CD14-positive monocyte (primary cell): ENCODE measurements at regions not wholly inside any gene's neighbourhood (a gene's known extent, or its start where the extent isn't known, plus 50 kb on each side); places are given as distances from the start of the nearest gene placed in this dataset.

Source experiments
- DNase-seq, 3 donors: peaks; one replicate each; pipeline ENCODE4 v3.0.0-alpha.2; 2011 to 2022
- H2AFZ ChIP-seq: 2 replicates; pipeline ENCODE4 v1.6.0; 2012; ENCODE audit warnings: mild to moderate bottlenecking, low read depth, low read length, inconsistent platforms; ENCODE audit not compliant: insufficient read depth, poor library complexity, severe bottlenecking
- H3K27ac ChIP-seq, 2 donors: 1 replicate in 1 of 2; 2 replicates in 1 of 2; pipeline ENCODE4 v1.5.1; 2012 to 2013; ENCODE audit warnings: low read length in 2 of 2, control low read depth in 1 of 2, inconsistent platforms in 1 of 2, low read depth in 1 of 2, mild to moderate bottlenecking in 1 of 2
- H3K27me3 ChIP-seq, 2 donors: one replicate each; pipeline versions ENCODE4 v1.6.0 to v1.6.1; 2011 to 2013; ENCODE audit warnings: low read length in 2 of 2; ENCODE audit not compliant: control insufficient read depth in 2 of 2, insufficient read depth in 2 of 2
- H3K36me3 ChIP-seq, 2 donors: replicated peaks in 1 of 2; 1 replicate in 1 of 2; 2 replicates in 1 of 2; pipeline versions ENCODE4 v1.5.1 to v1.6.1; 2012 to 2013; ENCODE audit warnings: low read length in 2 of 2, control low read depth in 1 of 2, inconsistent platforms in 1 of 2, mild to moderate bottlenecking in 1 of 2; ENCODE audit not compliant: insufficient read depth in 2 of 2, control insufficient read depth in 1 of 2
- H3K4me1 ChIP-seq, 2 donors: 1 replicate in 1 of 2; 2 replicates in 1 of 2; pipeline versions ENCODE4 v1.5.1 to v1.6.1; 2012 to 2013; ENCODE audit warnings: low read length in 2 of 2, control low read depth in 1 of 2, inconsistent platforms in 1 of 2, mild to moderate bottlenecking in 1 of 2, moderate library complexity in 1 of 2; ENCODE audit not compliant: insufficient read depth in 2 of 2, control insufficient read depth in 1 of 2
- H3K4me2 ChIP-seq: replicated peaks from 2 replicates; pipeline ENCODE3; 2012; ENCODE audit warnings: low read length, moderate library complexity, mild to moderate bottlenecking; ENCODE audit not compliant: poor library complexity, severe bottlenecking; ENCODE audit errors: extremely low read depth
- H3K4me3 ChIP-seq, 3 experiments: fragments of 200-600 bp in 1 of 3; sonication (generic) in 1 of 3; replicated peaks in 1 of 3; 1 replicate in 2 of 3; 2 replicates in 1 of 3; pipeline ENCODE4 v1.5.1; 2011 to 2013; ENCODE audit warnings: low read length in 3 of 3, mild to moderate bottlenecking in 3 of 3, control low read depth in 2 of 3, low read depth in 2 of 3, inconsistent platforms in 1 of 3, moderate library complexity in 1 of 3
- H3K79me2 ChIP-seq: 2 replicates; pipeline ENCODE4 v1.6.0; 2012; ENCODE audit warnings: mild to moderate bottlenecking, control low read depth, inconsistent platforms, low read length, moderate library complexity; ENCODE audit not compliant: insufficient read depth
- H3K9ac ChIP-seq: 2 replicates; pipeline ENCODE4 v1.6.0; 2017; ENCODE audit warnings: low read length, mild to moderate bottlenecking; ENCODE audit not compliant: insufficient read depth, poor library complexity, severe bottlenecking
- H3K9me3 ChIP-seq, 2 donors: replicated peaks in 1 of 2; 1 replicate in 1 of 2; 2 replicates in 1 of 2; pipeline versions ENCODE4 v1.5.1 to v1.6.1; 2012 to 2013; ENCODE audit warnings: low read length in 2 of 2, control low read depth in 1 of 2; ENCODE audit not compliant: control insufficient read depth in 1 of 2, insufficient read depth in 1 of 2
- H4K20me1 ChIP-seq: 2 replicates; pipeline ENCODE4 v1.6.0; 2012; ENCODE audit warnings: mild to moderate bottlenecking, low read length, control low read depth, moderate library complexity; ENCODE audit not compliant: insufficient read depth
- H3K27ac Mint-ChIP-seq, 7 donors: one replicate each; pipeline ENCODE4 v1.8.0; 2020; ENCODE audit warnings: mild to moderate bottlenecking in 7 of 7, mixed read lengths in 7 of 7, moderate library complexity in 6 of 7, inconsistent platforms in 2 of 7
- H3K27me3 Mint-ChIP-seq, 3 donors: one replicate each; pipeline ENCODE4 v1.8.0; 2021 to 2022; ENCODE audit warnings: low read depth in 3 of 3, mild to moderate bottlenecking in 3 of 3, mixed read lengths in 3 of 3, moderate library complexity in 3 of 3, inconsistent platforms in 1 of 3
- H3K36me3 Mint-ChIP-seq, 2 donors: one replicate each; pipeline ENCODE4 v1.8.0; 2020; ENCODE audit warnings: mixed read lengths in 2 of 2, inconsistent platforms in 1 of 2, mild to moderate bottlenecking in 1 of 2
- H3K4me1 Mint-ChIP-seq: one replicate; pipeline ENCODE4 v1.8.0; 2020; ENCODE audit warnings: mild to moderate bottlenecking, mixed read lengths
- H3K4me3 Mint-ChIP-seq, 2 donors: one replicate each; pipeline ENCODE4 v1.8.0; 2020; ENCODE audit warnings: mild to moderate bottlenecking in 2 of 2, mixed read lengths in 2 of 2, moderate library complexity in 1 of 2
- H3K9me3 Mint-ChIP-seq, 7 donors: one replicate each; pipeline ENCODE4 v1.8.0; 2020 to 2022; ENCODE audit warnings: mixed read lengths in 7 of 7, mild to moderate bottlenecking in 6 of 7, moderate library complexity in 6 of 7, inconsistent platforms in 2 of 7
- CTCF ChIP-seq: fragments of 200-600 bp; IDR thresholded peaks from one replicate; pipeline ENCODE4 v1.8.0; 2022; ENCODE audit warnings: antibody characterized with exemption, mild to moderate bottlenecking
- WGBS: methylation state at CpG from one replicate; pipeline ENCODE4 v1.1.5; 2013; ENCODE audit warnings: missing lambda C conversion rate; ENCODE audit not compliant: insufficient coverage; 5-methylcytosine and 5-hydroxymethylcytosine counted together
- intact Hi-C, 2 donors: fragments of 100-400 bp; cut with micrococcal nuclease; formaldehyde crosslinking; loops; one replicate each; pipeline versions ENCODE4 v1.15.0 to v1.15.1; 2023

DNA sequence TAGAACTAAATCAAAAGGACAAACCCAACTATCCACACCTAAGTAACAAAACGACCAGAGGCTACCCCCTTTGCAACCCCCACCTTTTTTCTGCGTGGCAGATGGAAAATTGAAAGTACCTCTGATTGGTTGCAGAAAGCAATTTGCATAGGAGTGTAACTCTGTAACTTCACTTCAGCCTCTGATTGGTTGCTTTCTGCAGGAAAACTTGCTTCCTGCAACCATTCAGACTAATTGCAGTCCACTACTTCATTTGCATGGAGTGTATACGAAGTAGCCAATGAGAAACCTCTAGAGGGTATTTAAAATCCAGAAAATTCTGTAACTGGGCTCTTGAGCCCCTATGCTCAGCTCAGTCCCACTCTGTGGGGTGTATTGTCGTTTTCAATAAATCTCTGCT is 129.1 kb upstream of the OLIG3 start:
- H3K9ac ChIP-seq: no peak overlapping the region
- H3K36me3 Mint-ChIP-seq: no peaks in the 10 kb centered on the region
- H3K4me1 ChIP-seq: no peaks in the 10 kb centered on the region
- no peak overlapping the region for H3K4me3 Mint-ChIP-seq
- peaks cover 0 to 1% (median 0%) of the 10 kb centered on the region in 7 donors for H3K9me3 Mint-ChIP-seq
- no peak overlapping the region for H3K27ac Mint-ChIP-seq
- peaks cover 0 to 6% of the 10 kb centered on the region in 2 donors for H3K27me3 ChIP-seq
- H3K79me2 ChIP-seq: no peaks in the 10 kb centered on the region
- intact Hi-C loops: no loop called here
- DNase-seq: no peak
- no peaks in the 10 kb centered on the region for H4K20me1 ChIP-seq
- H3K4me3 ChIP-seq: no peak overlapping the region
- no peaks in the 10 kb centered on the region for H3K9me3 ChIP-seq
- H3K4me2 ChIP-seq: no peak overlapping the region
- no peak overlapping the region for H3K27ac ChIP-seq
- peaks cover 10 to 17% (median 16%) of the 10 kb centered on the region in 3 donors for H3K27me3 Mint-ChIP-seq
- peaks cover 7% of the 10 kb centered on the region for H3K4me1 Mint-ChIP-seq
- WGBS: 83% methylated on average over 1 of the region's 4 CpGs
- H2AFZ ChIP-seq: no peak overlapping the region
- no peaks in the 10 kb centered on the region for H3K36me3 ChIP-seq
- no peak for TF ChIP-seq CTCF

GRCh38 chr6:137625100-137625661 is 131.0 kb upstream of the OLIG3 start:
- peaks cover 7% of the 10 kb centered on the region for H3K4me1 Mint-ChIP-seq
- no peaks in the 10 kb centered on the region for H3K36me3 ChIP-seq
- H3K27ac Mint-ChIP-seq: no peak overlapping the region
- no peak overlapping the region for H3K9ac ChIP-seq
- H3K79me2 ChIP-seq: no peaks in the 10 kb centered on the region
- H3K27me3 ChIP-seq: peaks cover 0 to 6% of the 10 kb centered on the region in 2 donors
- H2AFZ ChIP-seq: no peak overlapping the region
- no peaks in the 10 kb centered on the region for H4K20me1 ChIP-seq
- TF ChIP-seq CTCF: no peak
- no peak for DNase-seq
- no peak overlapping the region for H3K4me2 ChIP-seq
- H3K27ac ChIP-seq: no peak overlapping the region
- 98% methylated on average over 7 of the region's 8 CpGs for WGBS
- H3K4me3 ChIP-seq: no peak overlapping the region
- H3K9me3 Mint-ChIP-seq: peaks cover 0 to 2% (median 0%) of the 10 kb centered on the region in 7 donors
- intact Hi-C loops: no loop called here
- H3K27me3 Mint-ChIP-seq: peaks cover 2 to 14% (median 13%) of the 10 kb centered on the region in 3 donors
- no peak overlapping the region for H3K4me3 Mint-ChIP-seq
- no peaks in the 10 kb centered on the region for H3K9me3 ChIP-seq
- H3K4me1 ChIP-seq: no peaks in the 10 kb centered on the region
- no peaks in the 10 kb centered on the region for H3K36me3 Mint-ChIP-seq
